T-helper 1 cell treated with Interleukin-12 subunit alpha and Interleukin-12 subunit beta and Interleukin-4 antibody, amounts not matched to agents 30 μg/mL and 1 μg/mL, for 36 hours (primary cell): ENCODE measurements at regions not wholly inside any gene's neighbourhood (a gene's known extent, or its start where the extent isn't known, plus 50 kb on each side); places are given as distances from the start of the nearest gene placed in this dataset.
"Not testable (repeated sequence)": the region's sequence is repeated elsewhere in the genome, so short reads cannot be mapped to it uniquely, and the experiment has no call there.

Experiments used
- H3K27ac Mint-ChIP-seq: one replicate; pipeline ENCODE4 v1.8.0; 2021; ENCODE audit warnings: mild to moderate bottlenecking, mixed read lengths
- H3K27me3 Mint-ChIP-seq: one replicate; pipeline ENCODE4 v1.8.0; 2021; ENCODE audit warnings: low read depth, mixed read lengths
- H3K36me3 Mint-ChIP-seq: one replicate; pipeline ENCODE4 v1.8.0; 2021; ENCODE audit warnings: low read depth, mixed read lengths
- H3K4me1 Mint-ChIP-seq: one replicate; pipeline ENCODE4 v1.8.0; 2021; ENCODE audit warnings: low read depth, mixed read lengths
- H3K4me3 Mint-ChIP-seq: one replicate; pipeline ENCODE4 v1.8.0; 2021; ENCODE audit warnings: mild to moderate bottlenecking, moderate library complexity, mixed read lengths
- H3K9me3 Mint-ChIP-seq: one replicate; pipeline ENCODE4 v1.8.0; 2021; ENCODE audit warnings: mixed read lengths

- Mint-ChIP-seq H3K36me3 (no peaks in the 10 kb centered on the region), H3K4me1 (no peaks in the 10 kb centered on the region), H3K4me3 (no peak overlapping the region), H3K27ac (no peak overlapping the region), H3K27me3 (no peaks in the 10 kb centered on the region), H3K9me3 (no peaks in the 10 kb centered on the region)
Observed at GRCh38 chr11:22520521-22520920, 105.1 kb downstream of the FANCF start.

GRCh38 chr11:22518344-22518743 is 107.3 kb downstream of the FANCF start:
- H3K4me3 Mint-ChIP-seq, H3K4me1 Mint-ChIP-seq, H3K36me3 Mint-ChIP-seq, H3K9me3 Mint-ChIP-seq, H3K27me3 Mint-ChIP-seq, H3K27ac Mint-ChIP-seq: not testable (repeated sequence)

GRCh38 chr11:22516111-22516510 is 109.5 kb downstream of the FANCF start:
- H3K4me3 Mint-ChIP-seq = no peak overlapping the region

GRCh38 chr11:22512457-22512856 is 113.2 kb downstream of the FANCF start:
- Mint-ChIP-seq H3K9me3 (no peaks in the 10 kb centered on the region), H3K4me3 (no peak overlapping the region), H3K27me3 (no peaks in the 10 kb centered on the region)

More at GRCh38 chr11:22516111-22516510, 109.5 kb downstream of the FANCF start:
- no peaks in the 10 kb centered on the region for H3K36me3 Mint-ChIP-seq
- no peak overlapping the region for H3K27ac Mint-ChIP-seq
- no peaks in the 10 kb centered on the region for H3K9me3 Mint-ChIP-seq
- H3K27me3 Mint-ChIP-seq = no peaks in the 10 kb centered on the region
- H3K4me1 Mint-ChIP-seq = no peaks in the 10 kb centered on the region

GRCh38 chr11:22510741-22511140 is 114.9 kb downstream of the FANCF start:
- Mint-ChIP-seq H3K4me1 (no peaks in the 10 kb centered on the region), H3K27ac (no peak overlapping the region), H3K27me3 (no peaks in the 10 kb centered on the region), H3K9me3 (no peaks in the 10 kb centered on the region), H3K36me3 (no peaks in the 10 kb centered on the region), H3K4me3 (no peak overlapping the region)

More at GRCh38 chr11:22512457-22512856, 113.2 kb downstream of the FANCF start:
- Mint-ChIP-seq H3K36me3 (no peaks in the 10 kb centered on the region), H3K27ac (no peak overlapping the region), H3K4me1 (no peaks in the 10 kb centered on the region)

- no peaks in the 10 kb centered on the region for H3K4me1 Mint-ChIP-seq
- H3K4me3 Mint-ChIP-seq = no peak overlapping the region
- H3K9me3 Mint-ChIP-seq = no peaks in the 10 kb centered on the region
- H3K27me3 Mint-ChIP-seq = no peaks in the 10 kb centered on the region
- H3K36me3 Mint-ChIP-seq = no peaks in the 10 kb centered on the region
- H3K27ac Mint-ChIP-seq = no peak overlapping the region
Observed at GRCh38 chr11:22510010-22510409, 115.6 kb downstream of the FANCF start.

- Mint-ChIP-seq H3K4me3 (no peak overlapping the region), H3K9me3 (no peaks in the 10 kb centered on the region), H3K27ac (no peak overlapping the region), H3K4me1 (no peaks in the 10 kb centered on the region), H3K36me3 (no peaks in the 10 kb centered on the region), H3K27me3 (no peaks in the 10 kb centered on the region)
Observed at GRCh38 chr11:22508665-22509064, 117.0 kb downstream of the FANCF start.

GRCh38 chr11:22497474-22497873 is 128.1 kb downstream of the FANCF start:
- no peak overlapping the region for H3K27ac Mint-ChIP-seq
- no peaks in the 10 kb centered on the region for H3K27me3 Mint-ChIP-seq
- H3K36me3 Mint-ChIP-seq = no peaks in the 10 kb centered on the region
- no peaks in the 10 kb centered on the region for H3K9me3 Mint-ChIP-seq
- no peak overlapping the region for H3K4me3 Mint-ChIP-seq
- no peaks in the 10 kb centered on the region for H3K4me1 Mint-ChIP-seq

GRCh38 chr11:22491555-22492225 is 133.9 kb downstream of the FANCF start:
- Mint-ChIP-seq H3K4me3 (no peak overlapping the region), H3K27me3 (no peaks in the 10 kb centered on the region), H3K36me3 (no peaks in the 10 kb centered on the region), H3K9me3 (no peaks in the 10 kb centered on the region), H3K27ac (no peak overlapping the region), H3K4me1 (no peaks in the 10 kb centered on the region)

GRCh38 chr11:22479971-22480720 is 142.0 kb downstream of the SLC17A6 start:
- no peaks in the 10 kb centered on the region for H3K27me3 Mint-ChIP-seq
- H3K4me1 Mint-ChIP-seq = no peaks in the 10 kb centered on the region
- H3K27ac Mint-ChIP-seq = no peak overlapping the region
- H3K4me3 Mint-ChIP-seq = no peak overlapping the region
- H3K36me3 Mint-ChIP-seq = no peaks in the 10 kb centered on the region
- no peaks in the 10 kb centered on the region for H3K9me3 Mint-ChIP-seq

GRCh38 chr11:22479208-22479607 is 141.0 kb downstream of the SLC17A6 start:
- Mint-ChIP-seq H3K27me3 (no peaks in the 10 kb centered on the region), H3K4me3 (no peak overlapping the region), H3K36me3 (no peaks in the 10 kb centered on the region), H3K9me3 (no peaks in the 10 kb centered on the region), H3K27ac (no peak overlapping the region), H3K4me1 (no peaks in the 10 kb centered on the region)

- Mint-ChIP-seq H3K36me3 (no peaks in the 10 kb centered on the region), H3K9me3 (no peaks in the 10 kb centered on the region), H3K4me3 (no peak overlapping the region), H3K27me3 (no peaks in the 10 kb centered on the region), H3K27ac (no peak overlapping the region), H3K4me1 (no peaks in the 10 kb centered on the region)
Observed at GRCh38 chr11:22478169-22478568, 140.0 kb downstream of the SLC17A6 start.

- Mint-ChIP-seq H3K27ac (no peak overlapping the region), H3K36me3 (no peaks in the 10 kb centered on the region), H3K9me3 (no peaks in the 10 kb centered on the region), H3K4me3 (no peak overlapping the region), H3K4me1 (no peaks in the 10 kb centered on the region), H3K27me3 (no peaks in the 10 kb centered on the region)
Observed at GRCh38 chr11:22477312-22477711, 139.1 kb downstream of the SLC17A6 start.

GRCh38 chr11:22476589-22476988 is 138.4 kb downstream of the SLC17A6 start:
- no peaks in the 10 kb centered on the region for H3K27me3 Mint-ChIP-seq
- no peaks in the 10 kb centered on the region for H3K4me1 Mint-ChIP-seq
- no peak overlapping the region for H3K4me3 Mint-ChIP-seq

GRCh38 chr11:22474616-22475015 is 136.4 kb downstream of the SLC17A6 start:
- Mint-ChIP-seq H3K27ac (no peak overlapping the region), H3K9me3 (no peaks in the 10 kb centered on the region), H3K27me3 (no peaks in the 10 kb centered on the region), H3K4me3 (no peak overlapping the region), H3K4me1 (no peaks in the 10 kb centered on the region), H3K36me3 (no peaks in the 10 kb centered on the region)

More at GRCh38 chr11:22476589-22476988, 138.4 kb downstream of the SLC17A6 start:
- H3K36me3 Mint-ChIP-seq = no peaks in the 10 kb centered on the region
- no peaks in the 10 kb centered on the region for H3K9me3 Mint-ChIP-seq
- H3K27ac Mint-ChIP-seq = no peak overlapping the region
